GM12878 (cell line): ENCODE measurements at regions not wholly inside any gene's neighbourhood (a gene's known extent, or its start where the extent isn't known, plus 50 kb on each side); places are given as distances from the start of the nearest gene placed in this dataset.

ENCODE experiments used
- ATAC-seq: fragments of 200-7000 bp; cut with Tn5 transposase; 3 replicates; pipeline ENCODE4 v1.9.1; 2020; ENCODE audit warnings: mild to moderate bottlenecking, moderate library complexity
- BruUV-seq: library from RNA; stranded (reverse); fragments of 400-500 nt; replicated peaks from 2 replicates; lab custom pipeline; 2021; lab: Mats Ljungman, UMichigan
- CTCF ChIA-PET: fragments of 300-600 bp; sonication (Branson Sonifier 250); formaldehyde crosslinking; extraction: SDS; loops from one replicate; lab custom pipeline; 2021; ENCODE audit warnings: inconsistent platforms; lab: Yijun Ruan, JAX
- POLR2A ChIA-PET: fragments of 350-600 bp; formaldehyde crosslinking; extraction: SDS; loops from one replicate; lab custom pipeline; 2021; ENCODE audit warnings: inconsistent platforms; lab: Charles Lee
- RAD21 ChIA-PET: fragments of 300-600 bp; sonication (Branson Sonifier 250); formaldehyde crosslinking; loops from one replicate; lab custom pipeline; 2023; ENCODE audit warnings: antibody characterized with exemption; ENCODE audit not compliant: unreplicated experiment; lab: Charles Lee
- SMC1A ChIA-PET: fragments of 300-600 bp; sonication (Branson Sonifier 250); formaldehyde crosslinking; loops from one replicate; lab custom pipeline; 2023; ENCODE audit not compliant: unreplicated experiment, uncharacterized antibody; lab: Charles Lee
- DNase-seq: peaks from one replicate; pipeline ENCODE4 v3.0.0-alpha.2; 2011; ENCODE audit warnings: low read depth, low spot score
- FAIRE-seq: peaks from 3 replicates; lab custom pipeline; 2011; peaks lifted over from hg19 to GRCh38; lab: Jason Lieb, UNC
- H2AFZ ChIP-seq: 2 replicates; pipeline ENCODE4 v1.6.0; 2011; ENCODE audit warnings: low read depth, low read length, control low read depth; ENCODE audit not compliant: control insufficient read depth
- H3K27ac ChIP-seq: 2 replicates; pipeline ENCODE4 v1.5.1; 2011; ENCODE audit warnings: control low read depth; ENCODE audit not compliant: control insufficient read depth, insufficient read depth
- H3K27me3 ChIP-seq, 2 experiments: replicated peaks in 1 of 2; 2 replicates each; pipeline versions ENCODE4 v1.6.0 to v1.6.1; 2011; ENCODE audit warnings: low read length in 1 of 2; ENCODE audit not compliant: control insufficient read depth in 2 of 2, insufficient read depth in 2 of 2
- H3K36me3 ChIP-seq, 2 experiments: 2 replicates each; pipeline ENCODE4 v1.5.1; 2011; ENCODE audit warnings: low read length in 1 of 2; ENCODE audit not compliant: control insufficient read depth in 2 of 2, insufficient read depth in 2 of 2
- H3K4me1 ChIP-seq: 2 replicates; pipeline ENCODE4 v1.6.1; 2011; ENCODE audit warnings: mild to moderate bottlenecking, low read length, moderate library complexity, mixed read lengths; ENCODE audit not compliant: control insufficient read depth, insufficient read depth
- H3K4me2 ChIP-seq: 2 replicates; pipeline ENCODE4 v1.6.0; 2011; ENCODE audit warnings: control low read depth; ENCODE audit not compliant: control insufficient read depth, insufficient read depth
- H3K4me3 ChIP-seq: fragments of 200-600 bp; sonication (generic); 2 replicates; pipeline ENCODE4 v1.5.1; 2016
- H3K79me2 ChIP-seq: 2 replicates; pipeline ENCODE4 v1.6.0; 2011; ENCODE audit warnings: low read length; ENCODE audit not compliant: control insufficient read depth, insufficient read depth
- H3K9ac ChIP-seq: 2 replicates; pipeline ENCODE4 v1.8.0; 2011; ENCODE audit warnings: low read length, control low read depth, mixed read lengths; ENCODE audit not compliant: control insufficient read depth, insufficient read depth
- H3K9me3 ChIP-seq: replicated peaks from 3 replicates; pipeline ENCODE4 v1.5.1; 2011; ENCODE audit warnings: mild to moderate bottlenecking, low read length; ENCODE audit not compliant: control insufficient read depth, insufficient read depth
- H4K20me1 ChIP-seq: 2 replicates; pipeline ENCODE4 v1.6.0; 2011; ENCODE audit not compliant: control insufficient read depth, insufficient read depth
- CHD1 ChIP-seq: IDR thresholded peaks from 2 replicates; pipeline ENCODE4 v1.6.1; 2012; ENCODE audit warnings: low read depth, low read length, improper control_type of control experiment
- FOS ChIP-seq: IDR thresholded peaks from 3 replicates; pipeline ENCODE4 v1.6.1; 2011; ENCODE audit warnings: borderline replicate concordance; ENCODE audit not compliant: insufficient read length; ENCODE audit errors: extremely low read depth
- GATAD2B ChIP-seq: fragments of 450-650 bp; conservative IDR thresholded peaks from 2 replicates; pipeline ENCODE4 v1.6.1; 2017; ENCODE audit warnings: low read depth, mild to moderate bottlenecking, moderate library complexity
- NFYB ChIP-seq: IDR thresholded peaks from 2 replicates; pipeline ENCODE4 v1.6.1; 2011; ENCODE audit warnings: low read depth, mild to moderate bottlenecking, low read length, improper control_type of control experiment, moderate library complexity; ENCODE audit not compliant: insufficient read depth
- NR2C1 ChIP-seq: fragments of 450-650 bp; IDR thresholded peaks from 2 replicates; pipeline ENCODE4 v1.6.1; 2017; ENCODE audit warnings: antibody characterized with exemption, mild to moderate bottlenecking, moderate library complexity
- PRDM15 ChIP-seq: fragments of 450-650 bp; formaldehyde crosslinking; IDR thresholded peaks from 2 replicates; pipeline ENCODE4 v1.4.0; 2020; ENCODE audit warnings: mild to moderate bottlenecking, moderate library complexity
- RBBP5 ChIP-seq: fragments of 200-600 bp; sonication (generic); conservative IDR thresholded peaks from 2 replicates; pipeline ENCODE4 v1.6.1; 2016
- SIN3A ChIP-seq: IDR thresholded peaks from 2 replicates; pipeline ENCODE4 v1.6.1; 2012; ENCODE audit warnings: low read depth, low read length, improper control_type of control experiment
- SMAD5 ChIP-seq: IDR thresholded peaks from 2 replicates; pipeline ENCODE4 v1.6.1; 2016; ENCODE audit warnings: antibody characterized with exemption, low read depth
- SP1 ChIP-seq: IDR thresholded peaks from one replicate; pipeline ENCODE4 v1.6.1; 2011; ENCODE audit warnings: low read depth, low read length
- ZBTB4 ChIP-seq: fragments of 450-650 bp; formaldehyde crosslinking; IDR thresholded peaks from 2 replicates; pipeline ENCODE4 v1.4.0; 2022; ENCODE audit warnings: mild to moderate bottlenecking, moderate library complexity
- ZNF384 ChIP-seq: IDR thresholded peaks from 2 replicates; pipeline ENCODE4 v1.6.1; 2012; ENCODE audit warnings: low read depth, mild to moderate bottlenecking, low read length, improper control_type of control experiment, borderline replicate concordance
- ZNF622 ChIP-seq: fragments of 450-650 bp; IDR thresholded peaks from 2 replicates; pipeline ENCODE4 v1.6.1; 2017; ENCODE audit warnings: mild to moderate bottlenecking, inconsistent platforms
- WGBS: methylation state at CpG from one replicate; pipeline ENCODE4 v1.1.6; 2016; ENCODE audit warnings: low lambda C conversion rate; ENCODE audit not compliant: insufficient replicate concordance, insufficient coverage; ENCODE audit errors: missing lambda C conversion rate; 5-methylcytosine and 5-hydroxymethylcytosine counted together
- in situ Hi-C: fragments of 300-500 bp; cut with MboI; formaldehyde crosslinking; loops from 9 replicates; pipeline ENCODE4 v1.14.3; 2018; ENCODE audit warnings: mixed read lengths
- intact Hi-C: fragments of 100-400 bp; cut with micrococcal nuclease; formaldehyde crosslinking; loops from one replicate; pipeline ENCODE4 v1.14.2; 2022; ENCODE audit not compliant: unreplicated experiment
- TF ChIP-seq, protein P1 (sequence below): fragments of 450-650 bp; IDR thresholded peaks from 2 replicates; pipeline ENCODE4 v1.6.1; 2018; ENCODE audit warnings: mild to moderate bottlenecking, low read depth, moderate library complexity; ENCODE audit not compliant: partially characterized antibody
- TF ChIP-seq, protein P2 (sequence below): IDR thresholded peaks from 2 replicates; pipeline ENCODE4 v1.6.1; 2012; ENCODE audit warnings: low read depth, low read length, improper control_type of control experiment

- TF ChIP-seq RBBP5 (no peak), ZNF384 (no peak)
- TF ChIP-seq, protein P1, sequence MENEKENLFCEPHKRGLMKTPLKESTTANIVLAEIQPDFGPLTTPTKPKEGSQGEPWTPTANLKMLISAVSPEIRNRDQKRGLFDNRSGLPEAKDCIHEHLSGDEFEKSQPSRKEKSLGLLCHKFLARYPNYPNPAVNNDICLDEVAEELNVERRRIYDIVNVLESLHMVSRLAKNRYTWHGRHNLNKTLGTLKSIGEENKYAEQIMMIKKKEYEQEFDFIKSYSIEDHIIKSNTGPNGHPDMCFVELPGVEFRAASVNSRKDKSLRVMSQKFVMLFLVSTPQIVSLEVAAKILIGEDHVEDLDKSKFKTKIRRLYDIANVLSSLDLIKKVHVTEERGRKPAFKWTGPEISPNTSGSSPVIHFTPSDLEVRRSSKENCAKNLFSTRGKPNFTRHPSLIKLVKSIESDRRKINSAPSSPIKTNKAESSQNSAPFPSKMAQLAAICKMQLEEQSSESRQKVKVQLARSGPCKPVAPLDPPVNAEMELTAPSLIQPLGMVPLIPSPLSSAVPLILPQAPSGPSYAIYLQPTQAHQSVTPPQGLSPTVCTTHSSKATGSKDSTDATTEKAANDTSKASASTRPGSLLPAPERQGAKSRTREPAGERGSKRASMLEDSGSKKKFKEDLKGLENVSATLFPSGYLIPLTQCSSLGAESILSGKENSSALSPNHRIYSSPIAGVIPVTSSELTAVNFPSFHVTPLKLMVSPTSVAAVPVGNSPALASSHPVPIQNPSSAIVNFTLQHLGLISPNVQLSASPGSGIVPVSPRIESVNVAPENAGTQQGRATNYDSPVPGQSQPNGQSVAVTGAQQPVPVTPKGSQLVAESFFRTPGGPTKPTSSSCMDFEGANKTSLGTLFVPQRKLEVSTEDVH, result no peak
- TF ChIP-seq, all 136 proteins: peak for 0
Observed at GRCh38 chr13:50174630-50175029, 159.4 kb downstream of the KCNRG start (continued).

- no peaks in the 10 kb centered on the region for H3K4me1 ChIP-seq
- no peak for DNase-seq
- no peak for FAIRE-seq
- in situ Hi-C loops, result no loop called here
- WGBS, result 38% methylated on average over 1 of the region's 1 CpG
- H3K79me2 ChIP-seq, result no peaks in the 10 kb centered on the region
- BruUV-seq, result no TSS peak
- no peaks in the 10 kb centered on the region for H3K9me3 ChIP-seq
- no peak overlapping the region for H3K4me3 ChIP-seq
- intact Hi-C loops, result no loop called here
- RAD21 ChIA-PET, result no interaction called here
- H3K36me3 ChIP-seq, result no peaks in the 10 kb centered on the region
- no peak for ATAC-seq
- SMC1A ChIA-PET, result no interaction called here
- CTCF ChIA-PET, result no interaction called here
- peaks cover 0 to 2% of the 10 kb centered on the region in 2 experiments; a peak in 1 of 4 replicates for H3K27me3 ChIP-seq
- no peak overlapping the region for H3K9ac ChIP-seq
- H2AFZ ChIP-seq, result no peak overlapping the region
- no peak overlapping the region for H3K4me2 ChIP-seq
- POLR2A ChIA-PET, result no interaction called here
- H3K27ac ChIP-seq, result no peak overlapping the region
- H4K20me1 ChIP-seq, result no peaks in the 10 kb centered on the region
- no peak for TF ChIP-seq SP1
- no peak for TF ChIP-seq FOS
- TF ChIP-seq ZNF622, result no peak
- TF ChIP-seq NFYB, result no peak
- no peak for TF ChIP-seq NR2C1
- no peak for TF ChIP-seq PRDM15
- no peak for TF ChIP-seq ZBTB4
- no peak for TF ChIP-seq CHD1
- TF ChIP-seq SIN3A, result no peak
- TF ChIP-seq, protein P2, sequence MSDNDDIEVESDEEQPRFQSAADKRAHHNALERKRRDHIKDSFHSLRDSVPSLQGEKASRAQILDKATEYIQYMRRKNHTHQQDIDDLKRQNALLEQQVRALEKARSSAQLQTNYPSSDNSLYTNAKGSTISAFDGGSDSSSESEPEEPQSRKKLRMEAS, result no peak
- no peak for TF ChIP-seq GATAD2B
- TF ChIP-seq SMAD5, result no peak
Observed at GRCh38 chr13:50179977-50180376, 164.7 kb downstream of the KCNRG start.
